ENCODE measurements at regions not wholly inside any gene's neighbourhood (a gene's known extent, or its start where the extent isn't known, plus 50 kb on each side); places are given as distances from the start of the nearest gene placed in this dataset.

GRCh38 chr4:79747252-79747651 lies 325.8 kb downstream of the ANTXR2 start:
- Mint-ChIP-seq H3K27me3 (ENCODE audit: insufficient read depth, unreplicated experiment) (no peaks in the 10 kb centered on the region), H3K4me1 (ENCODE audit: low read depth, unreplicated experiment) (no peaks in the 10 kb centered on the region), H3K9me3 (ENCODE audit: unreplicated experiment) (peaks cover 9% of the 10 kb centered on the region), H3K4me3 (ENCODE audit: unreplicated experiment) (no peak overlapping the region), H3K27ac (ENCODE audit: unreplicated experiment) (no peak overlapping the region), H3K36me3 (ENCODE audit: insufficient read depth, unreplicated experiment) (no peaks in the 10 kb centered on the region)
- no TSS peak for BruUV-seq (replicated peaks)
- 0 out of 2 replicates have a peak, but pooled peaks cover 10% of the 10 kb centered on the region for H3K4me1 ChIP-seq
- no peaks in the 10 kb centered on the region for H3K9me3 ChIP-seq
- no peak overlapping the region for H3K4me3 ChIP-seq (ENCODE audit: low read depth, low read length)
- TF ChIP-seq, protein P1, sequence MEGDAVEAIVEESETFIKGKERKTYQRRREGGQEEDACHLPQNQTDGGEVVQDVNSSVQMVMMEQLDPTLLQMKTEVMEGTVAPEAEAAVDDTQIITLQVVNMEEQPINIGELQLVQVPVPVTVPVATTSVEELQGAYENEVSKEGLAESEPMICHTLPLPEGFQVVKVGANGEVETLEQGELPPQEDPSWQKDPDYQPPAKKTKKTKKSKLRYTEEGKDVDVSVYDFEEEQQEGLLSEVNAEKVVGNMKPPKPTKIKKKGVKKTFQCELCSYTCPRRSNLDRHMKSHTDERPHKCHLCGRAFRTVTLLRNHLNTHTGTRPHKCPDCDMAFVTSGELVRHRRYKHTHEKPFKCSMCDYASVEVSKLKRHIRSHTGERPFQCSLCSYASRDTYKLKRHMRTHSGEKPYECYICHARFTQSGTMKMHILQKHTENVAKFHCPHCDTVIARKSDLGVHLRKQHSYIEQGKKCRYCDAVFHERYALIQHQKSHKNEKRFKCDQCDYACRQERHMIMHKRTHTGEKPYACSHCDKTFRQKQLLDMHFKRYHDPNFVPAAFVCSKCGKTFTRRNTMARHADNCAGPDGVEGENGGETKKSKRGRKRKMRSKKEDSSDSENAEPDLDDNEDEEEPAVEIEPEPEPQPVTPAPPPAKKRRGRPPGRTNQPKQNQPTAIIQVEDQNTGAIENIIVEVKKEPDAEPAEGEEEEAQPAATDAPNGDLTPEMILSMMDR (IDR thresholded peaks at IDR 0.05; ENCODE audit: insufficient read depth in 1 of 2, low read depth in 1 of 2, low read length in 1 of 2, severe bottlenecking in 1 of 2, unreplicated experiment in 1 of 2), result no peak
- CTCF ChIA-PET, result no interaction called here
- H3K27me3 ChIP-seq (replicated peaks; ENCODE audit: control insufficient read depth, insufficient read depth, low read length), result no peaks in the 10 kb centered on the region
- no peaks in the 10 kb centered on the region for H3K36me3 ChIP-seq (ENCODE audit: control insufficient read depth, insufficient read depth, low read length)
- POLR2A ChIA-PET, result no interaction called here
- intact Hi-C loops (cut with micrococcal nuclease; ENCODE audit: unreplicated experiment), result no loop called here
- DNase-seq, result no peak

GRCh38 chr4:79743014-79743413 lies 330.0 kb downstream of the ANTXR2 start:
- Histone ChIP-seq H3K9me3 (no peaks in the 10 kb centered on the region), H3K36me3 (ENCODE audit: control insufficient read depth, insufficient read depth, low read length) (no peaks in the 10 kb centered on the region), H3K27me3 (replicated peaks; ENCODE audit: control insufficient read depth, insufficient read depth, low read length) (no peaks in the 10 kb centered on the region), H3K4me1 (no peaks in the 10 kb centered on the region), H3K4me3 (ENCODE audit: low read depth, low read length) (no peak overlapping the region)
- H3K36me3 Mint-ChIP-seq (ENCODE audit: insufficient read depth, unreplicated experiment), result no peaks in the 10 kb centered on the region
- no peak overlapping the region for H3K4me3 Mint-ChIP-seq (ENCODE audit: unreplicated experiment)
- BruUV-seq (replicated peaks), result no TSS peak
- H3K27ac Mint-ChIP-seq (ENCODE audit: unreplicated experiment), result no peak overlapping the region
- CTCF ChIA-PET, result no interaction called here
- intact Hi-C loops (cut with micrococcal nuclease; ENCODE audit: unreplicated experiment), result no loop called here
- TF ChIP-seq, protein P1 (IDR thresholded peaks at IDR 0.05; ENCODE audit: insufficient read depth in 1 of 2, low read depth in 1 of 2, low read length in 1 of 2, severe bottlenecking in 1 of 2, unreplicated experiment in 1 of 2), result no peak
- no peak for DNase-seq
- H3K4me1 Mint-ChIP-seq (ENCODE audit: low read depth, unreplicated experiment), result no peaks in the 10 kb centered on the region
- peaks cover 7% of the 10 kb centered on the region for H3K9me3 Mint-ChIP-seq (ENCODE audit: unreplicated experiment)
- POLR2A ChIA-PET, result no interaction called here
- no peaks in the 10 kb centered on the region for H3K27me3 Mint-ChIP-seq (ENCODE audit: insufficient read depth, unreplicated experiment)

DNA sequence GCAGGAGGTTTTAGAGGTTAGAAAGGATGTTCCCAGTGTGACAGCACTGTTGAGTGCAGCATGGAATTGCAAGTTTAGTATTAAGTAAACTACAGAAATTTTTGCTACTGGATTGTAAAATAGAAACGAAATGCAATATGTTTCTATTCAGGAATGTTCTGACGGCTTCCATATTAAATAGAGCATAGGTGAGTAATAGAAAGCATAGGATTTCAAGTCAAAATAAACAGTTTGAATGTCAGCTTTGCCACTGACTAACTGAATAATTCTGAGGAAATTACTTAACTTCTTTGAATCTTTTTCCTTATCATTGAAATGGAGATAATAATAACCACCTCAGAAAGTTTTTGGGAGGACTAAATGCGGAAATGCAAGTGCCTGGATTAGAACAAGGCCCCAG lies 331.9 kb upstream of the GK2 start:
- Mint-ChIP-seq H3K9me3 (ENCODE audit: unreplicated experiment) (no peaks in the 10 kb centered on the region), H3K27me3 (ENCODE audit: insufficient read depth, unreplicated experiment) (no peaks in the 10 kb centered on the region), H3K4me1 (ENCODE audit: low read depth, unreplicated experiment) (no peaks in the 10 kb centered on the region), H3K4me3 (ENCODE audit: unreplicated experiment) (no peak overlapping the region), H3K36me3 (ENCODE audit: insufficient read depth, unreplicated experiment) (no peaks in the 10 kb centered on the region), H3K27ac (ENCODE audit: unreplicated experiment) (no peak overlapping the region)
- DNase-seq, result no peak
- POLR2A ChIA-PET, result no interaction called here
- H3K36me3 ChIP-seq (ENCODE audit: control insufficient read depth, insufficient read depth, low read length), result no peaks in the 10 kb centered on the region
- no TSS peak for BruUV-seq (replicated peaks)
- H3K9me3 ChIP-seq, result no peaks in the 10 kb centered on the region
- TF ChIP-seq, protein P1 (IDR thresholded peaks at IDR 0.05; ENCODE audit: insufficient read depth in 1 of 2, low read depth in 1 of 2, low read length in 1 of 2, severe bottlenecking in 1 of 2, unreplicated experiment in 1 of 2), result no peak
- no peaks in the 10 kb centered on the region for H3K4me1 ChIP-seq
- H3K4me3 ChIP-seq (ENCODE audit: low read depth, low read length), result no peak overlapping the region
- CTCF ChIA-PET, result no interaction called here
- no peaks in the 10 kb centered on the region for H3K27me3 ChIP-seq (replicated peaks; ENCODE audit: control insufficient read depth, insufficient read depth, low read length)
- intact Hi-C loops (cut with micrococcal nuclease; ENCODE audit: unreplicated experiment), result no loop called here
